Activated B cell treated with CpG ODN at 0.5 μM for 24 hours (primary cell): ENCODE measurements at regions not wholly inside any gene's neighbourhood (a gene's known extent, or its start where the extent isn't known, plus 50 kb on each side); places are given as distances from the start of the nearest gene placed in this dataset.
"Not testable (repeated sequence)": the region's sequence is repeated elsewhere in the genome, so short reads cannot be mapped to it uniquely, and the experiment has no call there.

Source experiments
- ATAC-seq: fragments of 200-7000 bp; cut with Tn5 transposase; one replicate; pipeline ENCODE4 v1.10.0; 2021; ENCODE audit warnings: low read depth, mild to moderate bottlenecking, moderate library complexity
- CTCF ChIA-PET: fragments of 350-600 bp; sonication (Branson Sonifier 250); formaldehyde crosslinking; loops from one replicate; lab custom pipeline; 2021; ENCODE audit warnings: antibody characterized with exemption; lab: Charles Lee
- POLR2A ChIA-PET: fragments of 350-600 bp; sonication (Branson Sonifier 250); formaldehyde crosslinking; loops from one replicate; lab custom pipeline; 2021; ENCODE audit warnings: antibody characterized with exemption; lab: Charles Lee
- DNase-seq: peaks from one replicate; pipeline ENCODE4 v3.0.0; 2022
- H3K27ac Mint-ChIP-seq: one replicate; pipeline ENCODE4 v1.8.0; 2020; ENCODE audit warnings: mixed read lengths
- H3K27me3 Mint-ChIP-seq: one replicate; pipeline ENCODE4 v1.8.0; 2021; ENCODE audit warnings: mixed read lengths
- H3K36me3 Mint-ChIP-seq: one replicate; pipeline ENCODE4 v1.8.0; 2021; ENCODE audit warnings: low read depth, mixed read lengths
- H3K4me1 Mint-ChIP-seq: one replicate; pipeline ENCODE4 v1.8.0; 2021; ENCODE audit warnings: mixed read lengths
- H3K4me3 Mint-ChIP-seq: one replicate; pipeline ENCODE4 v1.8.0; 2020; ENCODE audit warnings: mild to moderate bottlenecking, mixed read lengths
- H3K9me3 Mint-ChIP-seq: one replicate; pipeline ENCODE4 v1.8.0; 2020; ENCODE audit warnings: mixed read lengths
- intact Hi-C: fragments of 100-400 bp; cut with micrococcal nuclease; formaldehyde crosslinking; loops from one replicate; pipeline ENCODE4 v1.15.1; 2024
- TF ChIP-seq, protein P1 (sequence below): fragments of 200-600 bp; IDR thresholded peaks from one replicate; pipeline ENCODE4 v1.8.0; 2022; ENCODE audit warnings: antibody characterized with exemption, mild to moderate bottlenecking

DNA sequence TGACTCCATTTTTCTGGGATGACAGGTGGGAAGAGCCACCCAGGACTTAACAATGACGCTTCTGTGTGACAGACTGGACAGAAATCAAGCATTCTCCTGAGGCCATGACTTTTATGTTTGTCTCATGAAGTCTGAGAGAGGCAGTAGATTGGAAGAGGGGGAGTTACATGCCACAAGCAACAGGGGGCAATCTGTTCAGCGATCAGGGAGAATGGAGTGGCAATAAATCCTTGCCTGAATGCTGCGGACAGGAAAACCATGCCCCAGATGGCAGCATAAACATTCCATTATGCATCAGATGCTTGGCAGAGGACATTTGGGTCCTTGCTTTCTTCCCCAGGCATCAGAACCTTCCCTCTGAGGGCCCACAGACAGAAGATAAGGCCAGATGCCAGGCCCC is 312.4 kb upstream of the DIPK2B start:
- H3K4me1 Mint-ChIP-seq, result peaks cover 2% of the 10 kb centered on the region
- POLR2A ChIA-PET, result no interaction called here
- H3K27me3 Mint-ChIP-seq, result no peaks in the 10 kb centered on the region
- intact Hi-C loops, result no loop called here
- CTCF ChIA-PET, result no interaction called here
- DNase-seq, result no peak
- no peaks in the 10 kb centered on the region for H3K36me3 Mint-ChIP-seq
- no peak overlapping the region for H3K27ac Mint-ChIP-seq
- no peaks in the 10 kb centered on the region for H3K9me3 Mint-ChIP-seq
- TF ChIP-seq, protein P1, sequence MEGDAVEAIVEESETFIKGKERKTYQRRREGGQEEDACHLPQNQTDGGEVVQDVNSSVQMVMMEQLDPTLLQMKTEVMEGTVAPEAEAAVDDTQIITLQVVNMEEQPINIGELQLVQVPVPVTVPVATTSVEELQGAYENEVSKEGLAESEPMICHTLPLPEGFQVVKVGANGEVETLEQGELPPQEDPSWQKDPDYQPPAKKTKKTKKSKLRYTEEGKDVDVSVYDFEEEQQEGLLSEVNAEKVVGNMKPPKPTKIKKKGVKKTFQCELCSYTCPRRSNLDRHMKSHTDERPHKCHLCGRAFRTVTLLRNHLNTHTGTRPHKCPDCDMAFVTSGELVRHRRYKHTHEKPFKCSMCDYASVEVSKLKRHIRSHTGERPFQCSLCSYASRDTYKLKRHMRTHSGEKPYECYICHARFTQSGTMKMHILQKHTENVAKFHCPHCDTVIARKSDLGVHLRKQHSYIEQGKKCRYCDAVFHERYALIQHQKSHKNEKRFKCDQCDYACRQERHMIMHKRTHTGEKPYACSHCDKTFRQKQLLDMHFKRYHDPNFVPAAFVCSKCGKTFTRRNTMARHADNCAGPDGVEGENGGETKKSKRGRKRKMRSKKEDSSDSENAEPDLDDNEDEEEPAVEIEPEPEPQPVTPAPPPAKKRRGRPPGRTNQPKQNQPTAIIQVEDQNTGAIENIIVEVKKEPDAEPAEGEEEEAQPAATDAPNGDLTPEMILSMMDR, result no peak
- ATAC-seq, result no peak
- no peak overlapping the region for H3K4me3 Mint-ChIP-seq

GRCh38 chrX:45508454-45508853 is 307.8 kb upstream of the DIPK2B start:
- no peak overlapping the region for H3K4me3 Mint-ChIP-seq

DNA sequence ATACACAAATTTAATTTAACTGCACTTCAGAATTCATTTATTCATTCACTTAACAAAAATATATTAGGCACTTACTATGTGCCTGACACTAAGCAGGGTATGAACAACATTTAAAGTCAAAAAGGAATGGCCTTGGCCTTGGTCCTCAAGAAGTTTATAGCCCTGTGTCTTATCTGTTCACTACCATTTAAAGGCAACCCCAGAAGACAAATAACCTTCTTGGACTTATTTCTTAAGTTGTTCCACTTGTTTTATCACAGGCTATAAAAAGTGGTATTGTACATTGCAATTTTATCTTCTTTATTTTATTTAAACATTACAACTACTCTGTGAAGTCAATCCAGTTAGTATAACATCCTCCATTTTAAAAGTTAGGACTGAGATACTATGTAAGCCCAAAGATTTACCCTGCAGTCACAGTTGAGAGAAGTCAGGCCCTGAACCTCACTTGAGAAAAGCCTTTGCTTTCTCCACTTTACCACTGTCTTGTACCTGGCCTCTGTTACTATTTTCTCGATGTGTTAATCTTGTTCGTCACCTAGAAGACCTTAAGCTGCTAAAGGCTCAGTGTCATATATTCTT is 305.6 kb upstream of the DIPK2B start:
- CTCF ChIA-PET, result no interaction called here
- ATAC-seq (no peak), DNase-seq (no peak)
- Mint-ChIP-seq H3K4me3 (no peak overlapping the region), H3K27me3 (peaks cover 6% of the 10 kb centered on the region), H3K36me3 (no peaks in the 10 kb centered on the region), H3K9me3 (no peaks in the 10 kb centered on the region), H3K27ac (no peak overlapping the region), H3K4me1 (no peaks in the 10 kb centered on the region)
- TF ChIP-seq, protein P1, result no peak
- intact Hi-C loops, result no loop called here
- POLR2A ChIA-PET, result no interaction called here

More at GRCh38 chrX:45508454-45508853, 307.8 kb upstream of the DIPK2B start:
- Mint-ChIP-seq H3K9me3 (no peaks in the 10 kb centered on the region), H3K4me1 (no peaks in the 10 kb centered on the region), H3K27ac (no peak overlapping the region), H3K36me3 (no peaks in the 10 kb centered on the region), H3K27me3 (no peaks in the 10 kb centered on the region)
- DNase-seq (no peak), ATAC-seq (no peak)
- intact Hi-C loops, result no loop called here
- ChIA-PET CTCF (no interaction called here), POLR2A (no interaction called here)
- TF ChIP-seq, protein P1, result no peak

- peaks cover 8% of the 10 kb centered on the region for H3K27me3 Mint-ChIP-seq
- POLR2A ChIA-PET, result no interaction called here
Measured at GRCh38 chrX:45505214-45505613, 304.5 kb upstream of the DIPK2B start.

DNA sequence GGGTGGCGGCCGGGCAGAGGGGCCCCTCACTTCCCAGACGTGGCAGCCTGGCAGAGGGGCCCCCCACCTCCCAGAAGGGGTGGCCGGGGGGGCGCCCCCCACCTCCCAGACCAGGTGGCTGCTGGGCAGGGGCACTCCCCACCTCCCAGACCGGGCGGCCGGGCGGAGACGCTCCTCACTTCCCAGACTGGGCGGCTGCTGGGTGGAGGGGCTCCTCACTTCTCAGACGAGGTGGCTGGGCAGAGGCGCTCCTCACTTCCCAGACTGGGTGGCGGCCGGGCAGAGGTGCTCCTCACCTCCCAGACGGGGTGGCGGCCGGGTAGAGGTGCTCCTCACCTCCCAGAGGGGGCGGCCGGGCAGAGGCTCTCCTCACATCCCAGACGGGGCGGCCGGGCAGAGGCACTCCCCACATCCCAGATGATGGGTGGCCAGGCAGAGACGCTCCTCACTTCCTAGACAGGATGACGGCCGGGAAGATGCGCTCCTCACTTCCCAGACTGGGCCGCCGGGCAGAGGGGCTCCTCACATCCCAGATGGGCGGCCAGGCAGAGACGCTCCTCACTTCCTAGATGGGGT is 303.2 kb upstream of the DIPK2B start:
- CTCF ChIA-PET, H3K27me3 Mint-ChIP-seq: not testable (repeated sequence)

More at GRCh38 chrX:45505214-45505613, 304.5 kb upstream of the DIPK2B start:
- H3K4me1 Mint-ChIP-seq, result no peaks in the 10 kb centered on the region
- H3K36me3 Mint-ChIP-seq, result no peaks in the 10 kb centered on the region
- DNase-seq (no peak), ATAC-seq (no peak)
- H3K4me3 Mint-ChIP-seq, result no peak overlapping the region
- H3K9me3 Mint-ChIP-seq, result no peaks in the 10 kb centered on the region
- no peak overlapping the region for H3K27ac Mint-ChIP-seq
- CTCF ChIA-PET, result no interaction called here
- intact Hi-C loops, result no loop called here
- TF ChIP-seq, protein P1, result no peak

GRCh38 chrX:45502396-45502795 is 301.7 kb upstream of the DIPK2B start:
- POLR2A ChIA-PET, result no interaction called here
- Mint-ChIP-seq H3K27me3 (peaks cover 8% of the 10 kb centered on the region), H3K4me1 (no peaks in the 10 kb centered on the region), H3K27ac (no peak overlapping the region), H3K36me3 (no peaks in the 10 kb centered on the region), H3K4me3 (no peak overlapping the region), H3K9me3 (no peaks in the 10 kb centered on the region)
- DNase-seq (no peak), ATAC-seq (no peak)
- intact Hi-C loops, result no loop called here
- TF ChIP-seq, protein P1, result no peak
- CTCF ChIA-PET, result no interaction called here

More for the DNA sequence above, 303.2 kb upstream of the DIPK2B start:
- POLR2A ChIA-PET, H3K36me3 Mint-ChIP-seq, ATAC-seq, intact Hi-C loops, H3K4me1 Mint-ChIP-seq, H3K9me3 Mint-ChIP-seq, DNase-seq, H3K27ac Mint-ChIP-seq, H3K4me3 Mint-ChIP-seq: not testable (repeated sequence)
